Choroid plexus epithelial cell (primary cell): ENCODE measurements at regions not wholly inside any gene's neighbourhood (a gene's known extent, or its start where the extent isn't known, plus 50 kb on each side); places are given as distances from the start of the nearest gene placed in this dataset.

Experiments
- DNase-seq: peaks from one replicate; pipeline ENCODE4 v3.0.0-alpha.2; 2010; ENCODE audit warnings: low read depth
- H3K4me3 ChIP-seq: 2 replicates; pipeline ENCODE4 v1.5.1; 2011; ENCODE audit warnings: low read depth, mild to moderate bottlenecking, control low read depth, low read length, moderate library complexity
- CTCF ChIP-seq: conservative IDR thresholded peaks from 2 replicates; pipeline ENCODE4 v1.5.1; 2011; ENCODE audit warnings: low read depth, mild to moderate bottlenecking, control low read depth, inconsistent platforms, low read length, moderate library complexity

- no peak for DNase-seq
- H3K4me3 ChIP-seq = no peak overlapping the region
- TF ChIP-seq CTCF = no peak
These were observed 1003.6 kb downstream of the FAT4 start for GRCh38 chr4:126318376-126318775.

- H3K4me3 ChIP-seq = no peak overlapping the region
- no peak for DNase-seq
- TF ChIP-seq CTCF = no peak
These were observed 1014.2 kb downstream of the FAT4 start for GRCh38 chr4:126328914-126329313.

GRCh38 chr4:126338548-126338947 lies 1023.8 kb downstream of the FAT4 start:
- DNase-seq = no peak
- H3K4me3 ChIP-seq = no peak overlapping the region
- no peak for TF ChIP-seq CTCF

GRCh38 chr4:126341927-126342326 lies 1027.2 kb downstream of the FAT4 start:
- H3K4me3 ChIP-seq = no peak overlapping the region
- no peak for DNase-seq
- no peak for TF ChIP-seq CTCF

GRCh38 chr4:126344472-126344871 lies 1029.7 kb downstream of the FAT4 start:
- DNase-seq = no peak
- H3K4me3 ChIP-seq = no peak overlapping the region
- TF ChIP-seq CTCF = no peak

GRCh38 chr4:126346654-126347053 lies 1031.9 kb downstream of the FAT4 start:
- no peak for TF ChIP-seq CTCF
- H3K4me3 ChIP-seq = no peak overlapping the region
- DNase-seq = no peak

GRCh38 chr4:126354784-126355183 lies 1040.0 kb downstream of the FAT4 start:
- no peak for TF ChIP-seq CTCF
- H3K4me3 ChIP-seq = no peak overlapping the region
- DNase-seq = peak; percentile 30
